Vagina (tissue), 2 donors: ENCODE measurements at regions not wholly inside any gene's neighbourhood (a gene's known extent, or its start where the extent isn't known, plus 50 kb on each side); places are given as distances from the start of the nearest gene placed in this dataset.

Source experiments
- POLR2A ChIP-seq, 2 donors: fragments of 450-650 bp; IDR thresholded peaks; one replicate each; pipeline ENCODE4 v1.6.1; 2017; ENCODE audit warnings: antibody characterized with exemption in 2 of 2, mild to moderate bottlenecking in 2 of 2, moderate library complexity in 2 of 2
- POLR2AphosphoS5 ChIP-seq, 2 donors: sonication (generic); formaldehyde crosslinking; IDR thresholded peaks; one replicate each; pipeline ENCODE4 v1.9.0; 2017; ENCODE audit warnings: antibody characterized with exemption in 2 of 2, mild to moderate bottlenecking in 2 of 2, low read depth in 1 of 2; ENCODE audit not compliant: insufficient read depth in 1 of 2
- TF ChIP-seq, protein P1 (sequence below), 3 experiments: fragments of 450-650 bp in 2 of 3; fragments of 200-600 bp in 1 of 3; sonication (generic) in 1 of 3; IDR thresholded peaks; one replicate each; pipeline ENCODE4 v1.5.1; 2017 to 2019; ENCODE audit warnings: antibody characterized with exemption in 3 of 3, mild to moderate bottlenecking in 2 of 3, moderate library complexity in 2 of 3

DNA sequence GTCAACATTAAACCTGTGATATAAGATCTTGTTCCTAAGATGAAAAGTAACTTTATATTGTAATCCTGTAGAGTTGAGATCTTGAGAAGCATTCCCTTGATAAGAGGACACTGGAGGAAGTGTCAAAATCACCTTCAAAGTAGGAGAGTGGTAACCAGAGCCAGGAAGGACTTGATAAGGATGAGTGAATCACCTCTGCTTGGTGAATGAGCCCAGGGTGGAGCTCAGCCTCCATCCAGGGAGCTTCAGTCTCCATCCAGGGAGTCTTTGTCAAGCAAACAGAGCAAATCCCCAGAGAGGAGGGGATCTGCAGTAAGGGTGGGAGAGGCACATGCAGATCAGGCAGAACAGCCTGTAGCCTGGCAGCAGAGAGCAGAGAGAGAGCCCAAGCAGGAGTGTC, 167.1 kb upstream of the SIX2 start:
- TF ChIP-seq, protein P1, sequence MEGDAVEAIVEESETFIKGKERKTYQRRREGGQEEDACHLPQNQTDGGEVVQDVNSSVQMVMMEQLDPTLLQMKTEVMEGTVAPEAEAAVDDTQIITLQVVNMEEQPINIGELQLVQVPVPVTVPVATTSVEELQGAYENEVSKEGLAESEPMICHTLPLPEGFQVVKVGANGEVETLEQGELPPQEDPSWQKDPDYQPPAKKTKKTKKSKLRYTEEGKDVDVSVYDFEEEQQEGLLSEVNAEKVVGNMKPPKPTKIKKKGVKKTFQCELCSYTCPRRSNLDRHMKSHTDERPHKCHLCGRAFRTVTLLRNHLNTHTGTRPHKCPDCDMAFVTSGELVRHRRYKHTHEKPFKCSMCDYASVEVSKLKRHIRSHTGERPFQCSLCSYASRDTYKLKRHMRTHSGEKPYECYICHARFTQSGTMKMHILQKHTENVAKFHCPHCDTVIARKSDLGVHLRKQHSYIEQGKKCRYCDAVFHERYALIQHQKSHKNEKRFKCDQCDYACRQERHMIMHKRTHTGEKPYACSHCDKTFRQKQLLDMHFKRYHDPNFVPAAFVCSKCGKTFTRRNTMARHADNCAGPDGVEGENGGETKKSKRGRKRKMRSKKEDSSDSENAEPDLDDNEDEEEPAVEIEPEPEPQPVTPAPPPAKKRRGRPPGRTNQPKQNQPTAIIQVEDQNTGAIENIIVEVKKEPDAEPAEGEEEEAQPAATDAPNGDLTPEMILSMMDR (IDR thresholded peaks at IDR 0.05) = no peak
- TF ChIP-seq POLR2A (IDR thresholded peaks at IDR 0.05) (no peak), POLR2AphosphoS5 (IDR thresholded peaks at IDR 0.05; ENCODE audit: insufficient read depth in 1 of 2, low read depth in 1 of 2) (no peak)
